ENCODE measurements at regions not wholly inside any gene's neighbourhood (a gene's known extent, or its start where the extent isn't known, plus 50 kb on each side); places are given as distances from the start of the nearest gene placed in this dataset.

DNA sequence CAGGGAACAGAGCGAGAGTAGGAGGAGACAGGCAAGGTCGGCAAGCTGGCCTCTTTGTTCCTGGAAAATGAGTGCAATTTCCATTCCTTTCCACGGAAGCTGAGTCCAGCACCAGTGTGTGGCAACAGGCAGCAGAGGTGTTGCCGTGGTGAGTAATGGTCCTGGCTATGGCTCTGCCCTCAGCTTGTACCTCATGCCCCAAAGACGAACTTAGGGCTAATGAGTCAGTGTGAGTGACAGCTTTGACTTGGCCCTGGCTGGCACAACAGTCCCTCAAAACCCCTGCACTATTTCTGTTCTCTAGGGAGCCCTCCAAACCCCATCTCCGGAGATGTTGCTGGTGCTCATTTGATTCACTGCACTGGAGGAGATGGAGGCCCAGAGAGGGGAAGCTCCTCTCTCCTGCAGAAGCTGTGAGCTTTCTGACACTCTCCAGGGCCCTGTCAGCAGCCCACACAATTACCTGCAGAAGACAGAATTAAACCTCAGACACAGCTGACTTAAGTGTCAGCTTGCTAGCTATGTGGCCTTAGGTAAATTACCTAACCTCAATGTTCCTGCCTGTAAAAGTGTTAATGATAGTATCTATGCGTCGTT lies 129.9 kb downstream of the TMEM132E start:
- DNase-seq (no peak), ATAC-seq (ENCODE audit: poor library complexity) (no peak)
- Mint-ChIP-seq H3K27me3 (peaks cover 63% of the 10 kb centered on the region), H3K27ac (no peak overlapping the region), H3K36me3 (ENCODE audit: low read depth) (no peaks in the 10 kb centered on the region), H3K4me1 (ENCODE audit: low read depth) (no peaks in the 10 kb centered on the region), H3K9me3 (no peaks in the 10 kb centered on the region), H3K4me3 (no peak overlapping the region)
- Histone ChIP-seq H3K27ac (ENCODE audit: low read depth in 1 of 2, low read length in 2 of 2) (no peak overlapping the region), H3K9me3 (ENCODE audit: control insufficient read depth in 1 of 2, insufficient read depth in 1 of 2, low read length in 2 of 2) (no peaks in the 10 kb centered on the region), H3K27me3 (ENCODE audit: control insufficient read depth in 1 of 2, insufficient read depth in 2 of 2, low read length in 2 of 2) (peaks cover 7 to 17% of the 10 kb centered on the region in 2 experiments), H3K4me3 (ENCODE audit: low read length) (no peak overlapping the region), H3K36me3 (ENCODE audit: insufficient read depth, low read length) (no peaks in the 10 kb centered on the region), H3K4me1 (ENCODE audit: insufficient read depth, low read length) (no peaks in the 10 kb centered on the region)
- intact Hi-C loops (cut with DNase I, micrococcal nuclease) = no loop called here
- TF ChIP-seq, protein P1, sequence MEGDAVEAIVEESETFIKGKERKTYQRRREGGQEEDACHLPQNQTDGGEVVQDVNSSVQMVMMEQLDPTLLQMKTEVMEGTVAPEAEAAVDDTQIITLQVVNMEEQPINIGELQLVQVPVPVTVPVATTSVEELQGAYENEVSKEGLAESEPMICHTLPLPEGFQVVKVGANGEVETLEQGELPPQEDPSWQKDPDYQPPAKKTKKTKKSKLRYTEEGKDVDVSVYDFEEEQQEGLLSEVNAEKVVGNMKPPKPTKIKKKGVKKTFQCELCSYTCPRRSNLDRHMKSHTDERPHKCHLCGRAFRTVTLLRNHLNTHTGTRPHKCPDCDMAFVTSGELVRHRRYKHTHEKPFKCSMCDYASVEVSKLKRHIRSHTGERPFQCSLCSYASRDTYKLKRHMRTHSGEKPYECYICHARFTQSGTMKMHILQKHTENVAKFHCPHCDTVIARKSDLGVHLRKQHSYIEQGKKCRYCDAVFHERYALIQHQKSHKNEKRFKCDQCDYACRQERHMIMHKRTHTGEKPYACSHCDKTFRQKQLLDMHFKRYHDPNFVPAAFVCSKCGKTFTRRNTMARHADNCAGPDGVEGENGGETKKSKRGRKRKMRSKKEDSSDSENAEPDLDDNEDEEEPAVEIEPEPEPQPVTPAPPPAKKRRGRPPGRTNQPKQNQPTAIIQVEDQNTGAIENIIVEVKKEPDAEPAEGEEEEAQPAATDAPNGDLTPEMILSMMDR (IDR thresholded peaks at IDR 0.05) = no peak
- CTCF ChIA-PET = interaction anchor here (0.6 kb wide), 1 partner anchor 17 kb away, joined by 4 read pairs; no protein-coding TSS in a partner anchor
- POLR2A ChIA-PET = no interaction called here

DNA sequence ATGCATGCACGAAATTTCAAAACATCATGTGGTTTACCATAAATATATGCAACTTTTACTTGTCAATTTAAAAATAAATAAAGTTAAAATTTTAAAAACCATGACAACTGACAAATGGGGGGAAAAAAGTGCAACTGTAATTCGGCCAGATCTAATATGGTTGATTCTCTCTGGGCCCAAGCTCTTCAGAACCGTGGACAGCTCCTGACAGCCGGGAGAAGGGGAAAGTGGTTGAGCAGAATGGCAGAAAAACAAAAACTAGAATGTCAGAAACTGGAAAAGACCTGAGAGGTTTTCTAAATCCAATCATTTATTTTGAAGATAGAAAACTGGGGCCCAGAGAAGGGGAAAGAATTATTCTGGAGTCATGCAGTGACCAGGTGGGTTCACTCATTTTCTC lies 126.6 kb downstream of the TMEM132E start:
- peak in 2 of 14 experiments; percentile 4 to 16 for DNase-seq
- no peaks in the 10 kb centered on the region for H3K36me3 ChIP-seq (ENCODE audit: insufficient read depth, low read length)
- intact Hi-C loops (cut with DNase I, micrococcal nuclease) = no loop called here
- H3K27ac ChIP-seq (ENCODE audit: low read depth in 1 of 2, low read length in 2 of 2) = no peak overlapping the region
- H3K36me3 Mint-ChIP-seq (ENCODE audit: low read depth) = no peaks in the 10 kb centered on the region
- no peak overlapping the region for H3K27ac Mint-ChIP-seq
- no peak overlapping the region for H3K4me3 ChIP-seq (ENCODE audit: low read length)
- ChIA-PET CTCF (no interaction called here), POLR2A (no interaction called here)
- peaks cover 77% of the 10 kb centered on the region for H3K27me3 Mint-ChIP-seq
- no peak for ATAC-seq (ENCODE audit: poor library complexity)
- peaks cover 11 to 19% of the 10 kb centered on the region in 2 experiments for H3K27me3 ChIP-seq (ENCODE audit: control insufficient read depth in 1 of 2, insufficient read depth in 2 of 2, low read length in 2 of 2)
- no peak overlapping the region for H3K4me3 Mint-ChIP-seq
- H3K9me3 Mint-ChIP-seq = peaks cover 2% of the 10 kb centered on the region
- H3K4me1 Mint-ChIP-seq (ENCODE audit: low read depth) = no peaks in the 10 kb centered on the region
- no peaks in the 10 kb centered on the region for H3K9me3 ChIP-seq (ENCODE audit: control insufficient read depth in 1 of 2, insufficient read depth in 1 of 2, low read length in 2 of 2)
- TF ChIP-seq, protein P1 (IDR thresholded peaks at IDR 0.05) = no peak
- no peaks in the 10 kb centered on the region for H3K4me1 ChIP-seq (ENCODE audit: insufficient read depth, low read length)

DNA sequence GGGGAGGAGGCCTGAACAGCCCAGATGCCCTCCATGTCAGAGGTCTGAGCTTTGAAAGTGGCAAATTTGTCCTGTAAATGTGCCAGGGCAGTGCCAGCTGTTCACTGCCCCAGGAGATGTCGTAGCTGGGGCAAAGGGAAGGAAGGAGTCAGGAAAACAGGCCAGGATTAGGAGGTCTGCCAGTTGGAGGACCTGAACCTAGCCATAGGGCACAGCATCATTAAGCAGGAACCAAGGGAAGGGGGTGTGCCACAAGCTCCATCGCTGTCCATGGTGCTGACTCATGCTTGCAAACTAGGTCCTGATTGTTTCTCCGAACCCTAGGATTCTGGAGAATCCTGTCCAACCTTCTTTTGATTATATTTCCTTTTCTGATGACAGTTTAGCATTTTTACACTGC lies 124.2 kb downstream of the TMEM132E start:
- intact Hi-C loops (cut with DNase I, micrococcal nuclease) = loop anchor here in 1 of 2 experiments (5.0 kb wide), 1 partner anchor 94 kb away; no protein-coding TSS in a partner anchor
- no peaks in the 10 kb centered on the region for H3K4me1 Mint-ChIP-seq (ENCODE audit: low read depth)

More for the DNA sequence above, 124.2 kb downstream of the TMEM132E start:
- peak in 5 of 14 experiments; percentile 7 to 31 (median 23) for DNase-seq
- Histone ChIP-seq H3K27me3 (ENCODE audit: control insufficient read depth in 1 of 2, insufficient read depth in 2 of 2, low read length in 2 of 2) (peaks cover 11 to 18% of the 10 kb centered on the region in 2 experiments), H3K4me1 (ENCODE audit: insufficient read depth, low read length) (no peaks in the 10 kb centered on the region), H3K4me3 (ENCODE audit: low read length) (no peak overlapping the region), H3K36me3 (ENCODE audit: insufficient read depth, low read length) (no peaks in the 10 kb centered on the region), H3K27ac (ENCODE audit: low read depth in 1 of 2, low read length in 2 of 2) (no peak overlapping the region), H3K9me3 (ENCODE audit: control insufficient read depth in 1 of 2, insufficient read depth in 1 of 2, low read length in 2 of 2) (no peaks in the 10 kb centered on the region)
- peaks cover 2% of the 10 kb centered on the region for H3K9me3 Mint-ChIP-seq
- POLR2A ChIA-PET = no interaction called here
- no peak for ATAC-seq (ENCODE audit: poor library complexity)
- CTCF ChIA-PET = no interaction called here
- H3K36me3 Mint-ChIP-seq (ENCODE audit: low read depth) = no peaks in the 10 kb centered on the region
- H3K27ac Mint-ChIP-seq = no peak overlapping the region
- TF ChIP-seq, protein P1 (IDR thresholded peaks at IDR 0.05) = no peak
- H3K4me3 Mint-ChIP-seq = no peak overlapping the region
- H3K27me3 Mint-ChIP-seq = peaks cover 75% of the 10 kb centered on the region

Measured in CD4-positive, alpha-beta T cell (primary cell).